ENCODE measurements at regions not wholly inside any gene's neighbourhood (a gene's known extent, or its start where the extent isn't known, plus 50 kb on each side); places are given as distances from the start of the nearest gene placed in this dataset.
"Not testable (repeated sequence)": the region's sequence is repeated elsewhere in the genome, so short reads cannot be mapped to it uniquely, and the experiment has no call there.

GRCh38 chr2:109692013-109692743 is 78.0 kb downstream of the SOWAHC start:
- no peak for DNase-seq

DNA sequence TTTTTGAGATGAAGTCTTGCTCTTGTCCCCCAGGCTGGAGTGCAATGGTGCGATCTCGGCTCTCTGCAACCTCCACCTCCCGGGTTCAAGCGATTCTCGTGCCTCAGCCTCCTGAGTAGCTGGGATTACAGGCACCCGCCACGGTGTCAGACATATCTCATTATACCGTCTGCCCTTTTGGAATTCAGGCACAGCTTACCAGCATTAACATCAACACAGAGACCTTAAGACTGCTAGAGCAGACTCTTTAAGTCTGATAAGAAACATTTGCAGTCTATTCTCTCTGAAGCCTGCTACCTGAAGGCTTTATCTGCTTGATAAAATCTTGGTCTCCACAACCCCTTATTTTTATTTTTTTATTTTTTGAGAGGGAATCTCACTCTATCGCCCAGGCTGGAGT is 78.7 kb downstream of the SOWAHC start:
- DNase-seq = not testable (repeated sequence)

- not testable (repeated sequence) for DNase-seq
These were observed 79.1 kb downstream of the SOWAHC start for GRCh38 chr2:109693292-109693691.

GRCh38 chr2:109694190-109694589 is 80.0 kb downstream of the SOWAHC start:
- no peak for DNase-seq

GRCh38 chr2:109695290-109695689 is 81.1 kb downstream of the SOWAHC start:
- DNase-seq = no peak

- DNase-seq = no peak
These were observed 85.5 kb downstream of the SOWAHC start for GRCh38 chr2:109699646-109700045.

DNA sequence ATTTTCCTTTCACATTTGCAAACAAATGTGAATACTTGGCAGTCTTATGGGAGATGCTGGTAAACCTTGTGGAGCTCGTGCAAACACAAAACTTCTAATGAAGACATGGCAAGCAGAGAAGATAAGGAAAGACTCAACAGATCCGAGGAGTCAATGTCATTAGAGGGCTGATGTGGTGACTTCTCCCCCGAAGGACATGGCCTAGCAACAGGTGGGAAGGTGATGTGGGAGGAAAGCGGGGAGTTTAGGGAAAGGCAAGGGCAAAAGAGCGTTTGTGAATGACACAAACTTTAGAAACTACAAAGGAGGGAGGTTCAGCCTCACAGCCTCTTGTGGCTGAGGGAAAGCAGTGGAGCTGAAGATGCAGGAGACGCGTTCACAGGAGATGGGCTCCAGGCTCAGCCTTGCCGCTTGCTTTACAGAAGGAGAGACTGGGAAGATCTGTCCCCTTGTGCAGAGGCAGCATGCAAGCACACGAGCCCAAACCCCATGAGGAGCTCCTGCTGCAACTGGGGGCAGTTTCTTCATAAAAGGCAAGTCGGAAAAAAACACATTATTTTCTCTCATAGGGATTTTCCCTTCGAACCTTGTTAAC is 86.6 kb downstream of the SOWAHC start:
- no peak for DNase-seq

GRCh38 chr2:109701362-109701761 is 87.2 kb downstream of the SOWAHC start:
- no peak for DNase-seq

GRCh38 chr2:109702250-109702985 is 88.3 kb downstream of the SOWAHC start:
- no peak for DNase-seq

- DNase-seq = no peak
These were observed 88.9 kb downstream of the SOWAHC start for GRCh38 chr2:109703077-109703476.

DNA sequence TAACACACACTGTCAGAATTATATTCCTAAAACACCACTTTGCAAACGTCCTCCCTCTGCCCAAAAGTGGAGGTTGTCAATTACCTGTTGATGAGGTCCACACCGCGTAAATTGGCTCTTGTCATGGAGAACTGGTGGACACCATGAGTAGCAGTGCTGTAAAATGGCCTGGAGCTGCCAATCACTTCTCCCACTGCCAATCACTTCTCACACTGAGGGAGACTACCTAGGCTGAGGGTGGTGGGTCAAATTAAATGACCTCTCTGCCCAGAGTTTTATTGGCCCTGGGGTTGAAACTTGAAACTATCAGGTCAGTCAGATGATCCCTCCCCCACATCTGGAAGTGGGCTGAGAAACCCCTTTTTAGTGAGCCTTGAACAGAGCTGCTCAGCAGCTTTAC is 89.6 kb downstream of the SOWAHC start:
- DNase-seq = no peak

- DNase-seq = no peak
These were observed 86.6 kb upstream of the RGPD5 start for GRCh38 chr2:109707281-109708147.

DNA sequence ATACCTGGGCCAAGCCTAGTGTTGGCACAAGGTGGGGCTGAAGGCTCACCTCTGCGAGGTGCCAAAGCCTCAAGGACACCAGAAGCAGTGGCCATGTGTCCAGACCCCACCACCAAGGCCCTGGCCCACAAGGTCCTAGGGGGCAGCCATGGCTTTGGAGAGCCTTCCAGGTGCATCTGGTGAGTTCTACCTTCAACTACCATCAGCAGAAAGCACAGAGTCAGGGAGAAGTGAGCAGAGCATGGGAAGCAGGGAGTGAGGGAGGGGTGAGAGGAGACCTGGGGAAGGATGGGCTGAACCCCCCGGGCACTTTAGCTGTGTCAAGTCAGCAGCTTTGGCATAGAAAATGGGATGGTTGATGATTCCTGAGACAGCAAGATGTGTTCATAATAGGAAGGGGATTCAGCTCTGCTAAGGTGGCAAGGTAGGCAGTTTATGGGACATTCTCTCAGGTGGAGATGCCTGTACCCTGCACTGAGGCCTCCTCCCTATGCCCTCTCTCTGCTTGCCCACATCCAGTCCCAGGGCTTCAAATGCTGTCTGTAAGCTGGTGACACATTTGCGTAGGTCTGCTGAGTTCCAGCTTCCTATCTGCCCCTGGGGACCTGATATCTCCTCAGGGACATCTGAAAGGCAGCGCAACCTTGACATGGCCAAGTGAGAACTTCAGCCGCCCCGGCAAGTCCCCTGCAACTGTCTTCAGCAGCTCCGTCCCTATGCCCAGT is 83.4 kb upstream of the RGPD5 start:
- DNase-seq = no peak

- DNase-seq = no peak
These were observed 82.6 kb upstream of the RGPD5 start for GRCh38 chr2:109711230-109712122.

DNA sequence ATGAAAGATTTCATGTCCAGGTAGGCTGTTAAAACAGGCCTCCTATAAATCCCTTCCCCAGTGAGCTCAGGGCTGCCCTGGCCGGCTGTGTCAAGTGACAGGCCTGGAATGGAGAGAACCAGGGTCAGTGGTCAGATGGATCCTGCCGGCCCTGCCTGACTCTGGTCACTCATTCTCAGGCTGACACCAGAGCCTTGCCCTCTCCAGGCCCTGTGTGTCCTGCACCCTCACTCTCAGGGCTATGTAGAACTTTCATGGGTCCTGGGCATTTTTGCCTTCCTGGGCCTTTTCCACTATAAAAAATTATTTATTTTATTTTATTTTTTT is 82.0 kb upstream of the RGPD5 start:
- no peak for DNase-seq

DNA sequence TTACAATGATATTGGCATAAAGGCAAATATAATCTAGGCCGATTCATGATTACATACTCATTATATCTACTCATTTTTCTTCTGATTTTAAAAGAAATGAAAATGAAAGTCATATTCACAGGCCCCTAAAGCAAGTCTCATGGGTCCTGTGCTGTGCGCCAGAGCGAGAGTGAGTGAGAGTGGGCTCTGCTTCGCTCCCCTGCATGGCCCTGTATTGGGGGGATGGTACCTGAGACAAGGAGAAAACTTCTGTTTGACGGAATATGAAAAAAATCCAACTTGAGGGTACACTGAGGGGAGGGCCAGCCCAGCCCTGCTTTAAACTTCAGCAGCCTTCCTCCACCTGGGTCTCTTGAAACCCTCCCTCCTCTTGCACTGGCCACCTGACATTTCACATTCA is 81.4 kb upstream of the RGPD5 start:
- no peak for DNase-seq

GRCh38 chr2:109715313-109715805 is 78.7 kb upstream of the RGPD5 start:
- no peak for DNase-seq

GRCh38 chr2:109716596-109716995 is 77.5 kb upstream of the RGPD5 start:
- not testable (repeated sequence) for DNase-seq

DNA sequence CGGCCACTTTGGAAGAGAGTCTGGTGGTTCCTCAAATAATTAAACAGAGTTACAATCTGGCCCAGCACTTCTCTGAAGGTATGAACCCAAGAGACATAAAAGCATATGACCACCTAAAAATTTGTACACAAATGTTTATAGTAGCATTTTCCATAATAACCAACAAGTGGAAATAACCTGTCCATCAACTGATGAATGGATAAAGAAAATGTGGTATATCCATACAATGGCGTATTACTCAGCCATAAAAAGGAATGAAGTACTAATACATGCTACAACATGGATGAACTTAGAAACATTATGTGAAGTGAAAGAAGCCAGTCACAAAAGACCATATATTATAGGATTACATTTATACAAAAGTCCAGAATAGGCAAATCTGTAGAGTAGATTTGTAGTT is 76.0 kb upstream of the RGPD5 start:
- no peak for DNase-seq

GRCh38 chr2:109719871-109720270 is 74.2 kb upstream of the RGPD5 start:
- DNase-seq = no peak

GRCh38 chr2:109720380-109721106 is 73.6 kb upstream of the RGPD5 start:
- DNase-seq = no peak
